ENCODE measurements at regions not wholly inside any gene's neighbourhood (a gene's known extent, or its start where the extent isn't known, plus 50 kb on each side); places are given as distances from the start of the nearest gene placed in this dataset.

DNA sequence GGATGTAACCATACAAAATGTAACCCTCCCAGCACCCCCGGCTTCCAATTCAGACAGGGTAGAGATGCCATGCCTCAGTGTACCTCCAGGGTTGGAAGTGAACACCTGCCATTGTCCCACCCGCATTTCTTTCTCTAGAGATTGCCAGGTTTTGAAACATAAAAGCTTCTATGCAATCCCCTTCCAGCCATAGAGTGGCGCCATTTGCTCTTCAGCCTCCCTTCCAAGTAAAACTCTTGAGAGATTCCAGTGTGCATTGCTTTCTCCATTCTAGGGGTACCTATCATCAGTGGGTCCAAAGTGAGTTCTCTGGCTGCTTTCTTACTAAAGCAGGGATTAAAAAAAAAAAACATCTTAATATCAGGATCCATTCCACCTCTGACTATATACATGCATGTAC is 133.1 kb upstream of the RPL38 start:
- no peak for DNase-seq

DNA sequence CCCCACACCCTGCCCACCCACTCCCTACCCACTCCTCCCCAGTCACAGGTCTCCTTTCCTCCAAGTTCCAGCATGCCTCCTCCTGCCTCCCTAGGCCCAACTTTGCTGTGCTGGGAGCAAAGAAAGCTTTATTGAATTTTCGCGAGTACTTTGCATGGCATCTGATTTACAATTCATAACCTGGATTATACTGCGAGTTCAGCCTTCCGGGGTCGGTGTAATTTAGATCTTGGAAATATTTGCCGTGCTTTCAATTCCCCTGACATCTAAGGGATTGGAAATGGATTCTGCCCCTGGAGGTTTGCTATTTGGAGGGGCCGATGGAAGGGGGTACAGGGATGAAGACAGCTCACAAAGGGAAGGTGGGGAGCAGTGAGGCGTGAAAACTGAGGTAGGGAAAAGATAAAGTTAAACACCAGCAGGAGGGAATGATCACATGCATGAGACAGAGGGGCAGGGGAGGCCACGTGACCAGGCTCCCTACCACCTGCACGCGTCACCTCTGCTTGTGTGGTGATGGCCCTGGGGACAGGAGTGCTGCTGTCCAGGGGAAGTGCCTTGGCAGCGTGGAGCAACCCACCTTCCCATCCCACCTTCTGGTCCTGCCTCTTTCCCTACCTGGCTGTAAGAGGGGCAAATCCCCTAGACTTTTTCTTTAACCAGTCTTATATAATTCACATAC is 132.3 kb upstream of the RPL38 start:
- DNase-seq = no peak

DNA sequence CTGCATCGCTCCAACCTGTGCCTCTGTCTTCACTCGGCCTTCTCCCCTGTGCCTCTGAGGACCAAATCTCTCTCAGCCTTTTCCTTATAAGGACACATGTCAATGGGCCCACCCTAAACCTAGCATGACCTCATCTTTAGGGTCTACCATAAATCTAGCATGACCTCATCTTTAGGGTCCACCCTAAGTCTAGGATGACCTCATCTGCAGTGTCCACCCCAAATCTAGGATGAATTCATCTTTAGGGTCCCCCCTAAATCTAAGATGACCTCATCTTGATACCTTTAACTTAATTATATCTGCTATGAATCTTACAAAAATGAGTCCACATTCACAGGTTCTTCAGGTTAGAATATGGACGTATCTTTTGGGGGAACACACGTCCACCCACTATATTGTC is 131.1 kb upstream of the RPL38 start:
- DNase-seq = no peak

DNA sequence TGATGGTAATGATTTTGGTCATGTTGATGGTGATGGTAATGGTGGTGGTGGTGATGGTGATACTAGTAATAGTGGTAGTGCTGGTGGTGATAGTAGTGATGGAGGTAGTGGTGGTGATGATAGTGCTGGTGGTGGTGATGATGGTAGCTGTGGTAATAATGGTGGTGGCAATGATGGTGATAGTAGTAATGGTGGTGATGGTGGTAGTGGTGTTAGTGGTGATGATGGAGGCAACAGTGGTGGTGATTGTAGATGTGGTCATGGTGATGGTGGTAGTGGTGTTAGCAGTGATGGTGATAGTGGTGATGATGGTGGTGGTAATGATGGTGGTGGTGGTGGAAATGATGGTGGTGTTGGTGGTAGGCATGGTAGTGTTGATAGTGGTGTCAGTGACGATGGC is 127.0 kb upstream of the RPL38 start:
- no peak for DNase-seq

DNA sequence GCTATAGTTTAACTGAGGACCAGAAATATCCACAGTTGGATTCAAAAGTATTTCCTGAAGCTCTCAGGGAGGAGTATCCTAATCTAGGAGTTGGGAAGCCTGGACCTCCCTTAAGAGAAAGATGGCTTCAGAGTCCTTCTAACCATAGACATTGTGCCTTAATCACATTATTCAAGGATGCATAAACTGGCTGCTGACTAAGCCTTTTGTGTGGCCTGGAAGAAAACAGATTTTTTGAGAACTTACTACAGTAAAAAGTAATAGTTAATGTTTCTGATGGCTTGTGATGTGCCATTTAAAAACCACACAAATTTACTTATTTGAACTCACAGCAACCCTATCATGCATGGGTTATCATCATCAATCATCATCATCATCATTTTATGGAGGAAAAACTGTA is 126.2 kb upstream of the RPL38 start:
- DNase-seq = no peak

DNA sequence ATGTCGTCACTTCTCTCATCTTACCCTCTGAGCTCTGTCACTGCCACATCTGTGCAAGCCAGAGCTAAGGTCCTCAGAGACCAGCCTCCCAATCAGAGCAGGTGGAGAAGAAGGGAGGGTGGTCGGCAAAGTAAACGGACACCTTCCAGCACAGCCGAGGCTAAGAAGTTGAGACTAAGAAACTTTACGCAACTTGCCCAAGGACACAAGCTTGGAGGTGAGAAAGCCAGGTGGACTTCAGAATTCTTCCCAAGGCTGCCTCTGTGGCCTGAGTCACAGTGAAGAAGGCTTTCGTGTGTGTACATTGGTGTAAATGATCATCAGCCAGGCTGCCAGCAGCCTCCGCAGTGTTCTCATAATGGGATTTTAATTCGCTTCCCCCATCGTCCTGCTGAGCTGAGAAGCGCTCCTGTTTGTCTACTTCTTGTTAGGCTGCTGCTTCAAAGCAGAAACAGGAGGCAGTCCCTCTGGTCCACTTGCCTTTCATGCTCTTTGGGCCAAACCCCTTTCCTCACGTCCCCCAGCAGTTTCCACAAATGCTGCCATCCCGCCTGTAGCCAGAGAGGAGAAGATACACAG is 125.0 kb upstream of the RPL38 start:
- no peak for DNase-seq

DNA sequence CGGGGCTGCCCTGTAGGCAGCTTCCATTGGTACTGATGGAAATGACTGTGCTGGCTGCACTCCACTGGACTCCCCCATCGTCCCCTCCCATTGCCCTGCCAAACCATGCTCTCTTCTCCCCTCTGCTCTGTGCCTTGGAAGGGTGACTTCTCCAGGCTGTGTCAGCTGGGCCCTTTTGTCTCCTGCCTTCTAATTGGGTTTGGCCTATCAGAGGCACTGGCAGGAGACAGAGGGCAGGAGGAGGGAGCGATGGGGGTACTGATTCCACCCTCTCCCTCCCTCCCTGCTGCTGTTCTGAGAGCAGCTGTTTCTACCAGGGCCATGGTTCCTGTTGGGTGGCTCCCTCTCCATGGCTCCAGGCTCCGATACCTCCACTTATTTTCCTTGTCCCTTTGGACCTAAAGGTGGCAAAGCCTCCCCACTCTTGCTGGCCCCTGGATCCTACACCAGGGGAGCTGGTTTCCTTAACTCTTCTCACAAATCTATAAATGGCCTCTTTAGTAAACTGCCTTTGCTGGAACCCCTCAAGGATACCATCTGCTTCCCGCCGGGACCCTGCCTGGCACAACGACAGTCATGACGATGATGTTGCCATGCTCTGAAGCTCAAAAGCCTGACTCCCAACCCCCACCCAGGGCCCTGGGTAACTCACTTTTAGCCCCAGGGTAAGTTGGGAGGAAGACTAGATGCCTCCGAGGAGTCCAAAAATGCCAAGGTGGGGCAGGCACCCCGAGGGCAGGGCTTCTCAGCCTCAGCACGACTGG is 123.8 kb upstream of the RPL38 start:
- no peak for DNase-seq

DNA sequence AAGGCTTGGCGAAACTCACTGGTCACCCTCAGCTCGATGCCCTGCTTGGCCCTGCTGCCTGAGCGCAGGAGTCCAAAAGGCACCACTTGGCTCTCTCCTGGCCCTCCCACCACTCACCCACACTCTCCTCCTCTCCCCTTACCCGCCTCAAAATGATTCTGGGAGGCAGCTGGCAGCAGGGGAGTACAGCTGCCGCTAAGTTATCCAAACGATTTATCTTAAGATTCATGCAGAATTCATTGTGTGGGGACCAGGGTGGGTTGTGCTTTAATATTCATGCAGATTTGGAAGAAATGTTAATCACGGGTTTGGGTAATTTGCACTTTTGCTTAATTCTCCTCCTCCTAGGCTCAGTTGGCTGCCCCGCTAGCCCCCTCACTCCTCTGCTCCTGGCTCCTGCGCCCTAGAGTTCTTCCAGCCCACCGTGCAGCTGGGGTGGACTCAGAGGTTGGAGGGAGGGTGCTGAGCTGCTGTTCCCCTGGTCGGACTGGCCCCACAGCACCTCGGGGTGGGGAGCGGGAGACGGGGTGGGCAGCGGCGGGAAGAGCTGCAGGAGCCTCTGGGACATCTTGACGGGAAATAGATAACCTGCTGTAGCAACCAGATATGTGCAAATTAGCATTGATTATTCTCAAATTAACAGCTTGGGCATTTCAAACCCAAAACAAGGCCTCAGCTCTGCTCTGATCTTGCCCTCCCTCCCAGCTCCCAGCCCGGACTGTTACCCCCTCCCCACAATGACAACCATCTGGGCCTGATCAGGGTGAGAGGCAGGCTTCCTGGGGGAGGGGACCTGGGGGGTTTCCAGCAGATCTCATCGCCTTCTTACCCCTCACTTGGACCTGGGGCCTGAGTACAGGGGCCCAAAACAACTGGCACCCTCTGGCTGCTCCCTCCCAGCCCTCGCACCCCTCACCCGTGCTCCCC is 122.6 kb upstream of the RPL38 start:
- no peak for DNase-seq

DNA sequence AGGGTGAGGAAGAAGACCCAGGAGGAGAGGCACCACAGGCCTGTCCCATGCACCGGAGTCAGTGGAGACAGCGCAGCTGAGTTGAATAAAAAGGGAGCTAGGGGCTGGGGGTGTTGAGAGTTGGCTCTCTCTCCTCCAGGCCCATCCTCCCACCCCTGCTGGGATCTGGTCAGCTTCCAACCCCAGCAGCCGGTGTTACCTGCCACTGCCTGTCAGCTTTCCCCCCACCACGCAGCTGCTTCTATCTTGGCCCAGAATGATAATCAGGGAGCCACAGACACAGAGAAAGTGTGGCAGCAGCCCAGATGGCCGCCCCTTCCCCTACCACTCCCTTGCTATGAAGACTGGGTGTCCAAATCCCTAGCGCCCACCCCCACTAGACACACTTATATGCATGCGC is 120.6 kb upstream of the RPL38 start:
- DNase-seq = no peak

DNA sequence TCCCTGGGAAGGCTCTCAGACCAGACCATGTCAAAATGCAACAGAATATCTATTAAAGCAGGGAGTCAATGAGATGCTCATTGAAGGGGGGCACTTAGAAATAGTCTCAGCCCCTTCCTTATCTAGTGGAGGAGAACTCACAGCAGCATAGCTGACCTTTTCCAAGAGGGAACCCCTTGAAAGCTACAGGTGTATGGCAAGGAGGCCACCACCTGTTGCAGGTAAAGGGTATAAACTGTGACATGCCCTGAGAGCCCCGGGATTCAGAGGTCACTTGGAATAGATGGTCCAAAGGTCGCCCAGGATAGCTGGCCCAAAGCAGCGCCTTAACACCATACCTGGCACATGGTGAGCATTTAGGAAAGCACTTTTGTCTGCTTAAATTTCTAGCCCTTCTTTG is 120.2 kb upstream of the RPL38 start:
- DNase-seq = no peak

DNA sequence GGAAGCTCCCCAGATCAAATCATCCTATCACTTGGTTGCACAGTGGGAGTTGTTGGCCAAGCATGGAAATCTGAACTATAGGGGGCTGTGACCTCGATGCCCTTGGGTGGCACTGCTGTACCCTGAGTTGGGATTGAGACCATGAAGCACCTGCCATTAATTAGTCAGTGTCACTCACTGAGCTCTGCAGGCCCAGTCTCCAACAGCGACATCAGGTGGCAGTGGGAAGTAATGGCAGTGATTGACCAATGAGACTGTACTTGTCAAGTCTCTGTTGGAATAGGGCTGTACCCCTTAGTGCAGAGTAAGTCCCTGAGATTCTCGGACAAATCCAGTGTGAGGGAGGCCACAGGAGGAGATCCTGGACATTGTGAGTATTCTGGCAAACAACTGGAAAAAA is 118.0 kb upstream of the RPL38 start:
- no peak for DNase-seq

DNA sequence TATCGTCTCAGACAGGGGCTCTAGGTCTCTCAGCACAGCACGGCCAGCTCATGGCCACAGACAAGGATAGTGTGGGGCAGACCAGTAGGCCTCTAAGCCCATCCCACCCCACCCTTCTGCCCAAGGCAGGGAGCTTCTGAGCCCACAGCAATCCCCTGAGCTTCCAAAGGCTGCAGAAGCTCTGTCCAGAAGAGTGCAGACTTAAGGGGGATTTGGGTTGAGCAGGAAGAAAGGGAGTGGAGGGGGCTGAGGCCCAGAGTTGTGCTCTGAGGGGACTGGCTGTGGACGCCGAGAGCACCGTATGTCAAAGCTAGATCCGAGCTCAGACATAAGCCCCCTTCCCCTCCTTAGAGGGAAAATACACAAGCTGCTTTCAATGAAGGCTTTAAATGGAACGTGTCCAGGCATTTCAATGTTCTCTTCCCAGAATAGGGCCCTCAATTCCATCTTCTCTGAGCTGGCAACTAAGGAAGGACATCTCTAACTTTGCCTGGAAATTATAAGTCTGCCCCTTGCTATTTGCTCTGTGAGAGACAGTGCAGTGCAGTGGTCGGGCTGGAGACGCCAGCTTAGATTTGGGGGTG is 116.4 kb upstream of the RPL38 start:
- DNase-seq = no peak

DNA sequence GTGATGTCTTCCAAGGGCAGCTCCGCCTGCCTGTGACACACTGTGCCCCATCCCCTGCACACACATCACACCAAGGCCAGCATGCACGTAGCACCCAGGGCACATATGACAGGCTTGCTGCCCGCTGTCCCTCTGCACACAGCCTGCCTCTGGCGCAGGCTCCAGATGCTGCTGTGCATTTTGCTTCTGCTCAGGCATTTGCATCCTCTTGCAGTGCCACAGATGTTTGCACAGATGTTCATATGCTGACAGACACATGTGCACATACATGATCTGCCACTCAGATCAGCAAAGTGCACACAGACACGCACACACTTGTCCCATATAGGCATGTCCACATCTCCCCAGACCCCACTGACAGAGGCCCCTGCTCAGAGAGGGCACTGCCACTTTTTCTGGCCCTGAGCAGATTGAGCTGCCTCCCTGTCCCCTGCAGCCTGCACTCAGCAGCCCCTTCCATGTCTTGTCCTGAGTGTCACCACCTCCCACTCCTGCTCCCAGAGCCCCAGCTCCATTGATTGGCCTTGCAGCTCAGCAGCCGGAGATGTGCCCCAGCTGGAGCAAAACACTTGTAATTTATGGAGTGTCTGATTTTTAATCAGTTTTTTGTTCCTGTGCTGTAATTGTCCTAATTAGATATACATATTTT is 115.1 kb upstream of the RPL38 start:
- no peak for DNase-seq

DNA sequence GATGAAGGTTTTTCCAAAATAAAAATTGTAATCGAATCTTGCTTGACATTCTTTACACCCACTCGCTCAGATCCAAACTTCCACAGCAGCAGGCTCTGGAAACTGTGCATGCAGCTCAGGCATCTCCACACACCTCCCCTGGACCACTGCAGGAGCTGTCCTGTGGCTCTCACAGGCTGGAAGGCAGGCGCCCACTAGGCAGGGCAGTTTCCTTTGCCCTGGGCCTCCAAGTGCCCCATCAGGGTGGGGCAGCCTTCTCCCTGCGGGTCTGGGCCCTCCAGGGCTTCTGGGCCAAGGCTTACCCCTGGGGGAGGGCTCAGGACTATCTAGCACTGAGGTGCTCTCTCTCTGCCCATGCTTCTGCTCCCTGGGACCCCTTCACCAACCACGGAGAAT is 114.5 kb upstream of the RPL38 start:
- no peak for DNase-seq

DNA sequence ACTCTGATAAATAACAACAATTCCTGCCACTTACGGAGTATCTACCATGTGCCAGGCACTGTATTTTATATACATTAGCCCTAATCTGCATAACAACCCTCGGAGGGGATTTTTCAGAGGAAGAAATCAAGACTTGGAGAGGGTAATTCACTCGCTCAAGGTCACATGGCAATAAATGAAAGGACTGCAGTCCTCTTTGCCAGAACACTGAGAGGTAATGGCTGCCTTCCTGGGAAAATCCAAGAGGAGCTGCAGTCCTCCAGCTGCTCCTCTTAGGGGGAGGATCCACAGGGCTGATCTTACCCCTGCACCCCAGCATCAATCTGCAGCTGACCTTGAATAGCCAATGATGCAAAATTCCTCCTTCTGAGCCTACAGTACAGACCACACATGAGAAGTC is 114.1 kb upstream of the RPL38 start:
- DNase-seq = no peak

DNA sequence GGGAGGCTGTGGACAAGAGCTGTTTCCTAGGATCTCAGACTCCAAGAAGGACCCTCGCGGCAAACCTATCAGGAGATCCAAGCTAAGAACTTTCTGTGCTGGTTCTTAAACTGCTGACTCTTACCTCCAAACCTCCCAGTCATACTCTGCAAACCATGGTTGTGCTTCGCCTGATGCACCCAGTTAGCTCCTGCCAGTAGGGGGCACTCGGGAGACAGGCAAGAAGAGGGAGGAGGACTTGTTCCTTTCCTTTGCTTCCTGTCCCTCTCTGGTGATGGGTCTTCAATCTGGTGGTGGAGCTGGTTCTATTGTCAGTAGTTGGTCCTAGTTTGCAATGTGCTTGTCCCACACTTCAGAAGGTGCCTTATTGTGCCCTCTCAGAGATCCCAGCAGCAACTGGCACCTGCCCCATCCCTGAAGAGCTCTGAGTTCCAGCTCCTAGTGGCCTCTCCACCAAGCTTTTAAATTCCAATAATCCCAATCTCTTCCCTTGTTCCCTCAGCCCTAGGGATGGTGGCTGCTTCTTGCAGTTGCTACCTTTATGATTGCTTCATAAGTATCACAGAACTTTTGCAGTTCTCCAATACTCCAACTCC is 113.5 kb upstream of the RPL38 start:
- no peak for DNase-seq

DNA sequence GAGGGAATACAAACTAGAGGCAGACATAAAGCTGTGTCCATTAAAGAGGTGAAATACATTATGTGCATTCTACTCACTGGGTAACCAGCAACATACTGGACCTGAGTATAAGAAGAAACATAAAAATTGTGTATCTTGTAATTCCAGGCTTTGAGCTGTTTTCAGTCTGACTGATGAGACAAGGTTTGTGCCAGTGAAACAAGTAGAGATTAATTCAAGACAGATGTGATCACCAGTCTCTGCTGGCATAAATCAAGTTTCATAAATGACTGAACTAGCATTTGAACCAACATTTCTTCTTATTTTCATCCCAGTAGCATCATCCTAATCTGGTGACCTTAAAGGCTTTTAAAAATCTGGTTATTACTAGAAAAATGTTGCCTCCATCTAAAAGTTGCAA is 108.8 kb upstream of the RPL38 start:
- DNase-seq = no peak

DNA sequence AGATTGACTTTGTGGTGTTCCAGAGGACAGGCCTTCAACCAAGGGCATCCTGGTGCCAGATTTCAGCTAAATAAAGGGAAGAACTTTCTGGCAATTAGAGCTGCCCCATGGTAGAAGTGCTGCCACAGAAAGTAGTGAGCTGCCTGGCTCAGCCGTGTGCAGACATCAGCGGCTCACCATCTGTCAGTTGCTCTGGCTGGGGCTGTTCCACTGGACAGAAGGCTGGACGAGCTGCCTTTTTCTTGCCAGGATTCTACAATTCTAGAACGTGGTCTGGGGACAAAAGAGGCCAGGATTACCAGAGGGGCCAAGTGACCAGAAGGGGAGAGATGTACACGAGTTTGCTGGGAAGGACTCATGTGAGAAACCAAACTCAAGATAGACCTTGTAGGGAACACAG is 107.0 kb upstream of the RPL38 start:
- no peak for DNase-seq

DNA sequence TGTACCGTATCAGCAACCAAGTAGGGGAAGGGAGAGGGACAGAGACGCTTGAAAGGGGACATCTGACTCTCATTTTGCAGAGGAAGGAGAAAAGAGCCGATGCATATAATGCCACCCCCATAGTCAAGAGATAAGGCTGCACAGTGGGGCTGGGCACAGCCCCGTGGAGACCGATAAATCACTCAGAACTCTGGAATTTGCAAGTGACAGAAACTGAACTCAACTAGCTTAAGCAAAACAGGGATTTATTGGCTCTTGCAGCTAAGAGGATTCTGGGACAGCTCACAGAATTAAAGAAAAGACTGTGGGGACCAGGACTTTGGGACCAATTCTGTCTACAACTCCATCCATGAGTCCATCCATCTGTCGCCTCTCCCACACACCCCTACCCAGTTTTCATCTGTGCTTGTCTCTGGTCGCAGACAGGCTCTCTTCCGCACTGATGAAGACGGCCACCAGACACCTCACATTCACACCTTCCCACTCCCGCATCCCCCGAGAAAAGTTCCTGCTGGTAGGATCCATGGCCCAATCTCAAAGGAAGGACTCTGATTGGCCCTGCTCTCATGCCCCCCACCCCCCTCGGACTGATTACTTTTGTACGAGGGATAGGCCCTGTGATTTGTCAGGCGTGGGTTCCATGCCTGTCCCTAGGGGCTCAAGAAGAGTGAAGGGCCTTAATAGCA is 105.9 kb upstream of the RPL38 start:
- no peak for DNase-seq

DNA sequence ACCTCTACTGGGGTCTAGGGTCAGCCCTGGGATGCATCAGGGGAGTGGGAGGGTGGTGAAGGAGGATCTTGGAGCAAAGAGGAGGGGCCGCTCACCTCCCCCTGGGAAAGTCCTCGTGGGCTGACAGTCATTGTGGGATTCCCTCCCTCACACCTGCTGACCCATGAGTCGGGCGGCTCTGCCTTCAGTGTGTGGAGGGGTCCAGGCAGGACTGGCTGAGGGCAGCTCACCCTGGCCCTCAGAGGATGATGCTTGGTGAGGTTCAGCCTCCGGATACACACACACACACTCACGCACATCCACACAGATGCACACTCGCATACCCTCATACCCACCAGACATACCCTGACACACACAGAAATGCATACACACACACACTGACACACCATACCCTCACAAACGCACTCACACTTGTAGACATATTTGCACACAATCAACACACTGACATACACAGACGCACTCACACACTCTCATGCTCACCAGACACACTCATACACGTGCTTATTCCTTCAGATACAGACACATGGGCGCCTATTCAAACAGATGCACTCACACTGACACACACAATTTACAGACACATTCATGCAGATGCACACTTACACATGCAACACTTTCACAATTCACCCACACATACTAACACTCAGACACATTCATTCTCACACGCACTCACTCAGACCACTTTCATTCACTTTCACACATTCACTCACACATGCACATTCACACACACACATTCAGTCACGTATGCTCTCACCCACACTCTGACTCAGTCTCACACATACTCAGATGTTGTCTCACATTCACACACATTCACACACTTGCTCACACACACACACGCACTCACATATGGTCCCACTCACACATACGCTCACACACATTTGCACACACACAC is 105.1 kb upstream of the RPL38 start:
- DNase-seq = no peak

Measured in HCEC 1CT (cell line).